AG04450 (cell line): ENCODE measurements at regions not wholly inside any gene's neighbourhood (a gene's known extent, or its start where the extent isn't known, plus 50 kb on each side); places are given as distances from the start of the nearest gene placed in this dataset.

Experiments used
- CTCF ChIA-PET: fragments of 300-600, 350-600 bp; formaldehyde crosslinking; extraction: SDS; loops from one replicate; lab custom pipeline; 2022; ENCODE audit warnings: antibody characterized with exemption, inconsistent platforms; lab: Charles Lee
- POLR2A ChIA-PET: fragments of 350-600 bp; formaldehyde crosslinking; extraction: SDS; loops from one replicate; lab custom pipeline; 2021; ENCODE audit warnings: antibody characterized with exemption, inconsistent platforms; lab: Yijun Ruan, JAX
- DNase-seq: peaks from one replicate; pipeline ENCODE4 v3.0.0-alpha.2; 2011; ENCODE audit warnings: low read depth, low spot score
- H3K27ac ChIP-seq: one replicate; pipeline ENCODE4 v1.5.1; 2012; ENCODE audit warnings: low read depth, low read length, control low read depth
- H3K27me3 ChIP-seq: one replicate; pipeline ENCODE4 v1.6.0; 2012; ENCODE audit warnings: low read length; ENCODE audit not compliant: control insufficient read depth, insufficient read depth
- H3K4me3 ChIP-seq: 2 replicates; pipeline ENCODE4 v1.5.1; 2011; ENCODE audit warnings: mild to moderate bottlenecking, low read depth, low read length, control low read depth
- H3K9me3 ChIP-seq: 2 replicates; pipeline ENCODE4 v1.5.1; 2012; ENCODE audit warnings: low read length; ENCODE audit not compliant: control insufficient read depth, insufficient read depth
- CTCF ChIP-seq: IDR thresholded peaks from 2 replicates; pipeline ENCODE4 v1.5.1; 2011; ENCODE audit warnings: low read depth, low read length, control low read depth, inconsistent platforms

DNA sequence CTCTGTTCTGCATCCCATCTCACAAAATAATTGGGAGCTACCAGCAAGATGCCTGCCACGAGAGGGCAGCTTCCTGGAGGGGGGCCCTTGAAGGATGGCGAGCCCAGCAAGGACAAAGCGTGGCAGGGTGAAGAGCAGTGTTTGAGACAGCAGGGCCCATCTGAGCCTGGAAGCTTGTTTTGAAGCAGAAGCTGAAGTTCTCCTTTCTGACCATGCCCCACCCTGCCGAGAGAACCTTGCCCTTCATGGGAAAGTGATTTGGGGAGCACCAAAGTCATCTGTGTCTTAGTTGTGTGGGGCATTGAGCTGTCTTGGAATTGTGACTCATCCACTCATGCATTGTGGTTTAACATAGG is 216.3 kb downstream of the BCL11A start:
- ChIA-PET POLR2A (no interaction called here), CTCF (interaction anchor here (0.6 to 1.7 kb wide), 3 partner anchors 180 to 213 kb away, joined by 3 to 10 read pairs (median 3); no protein-coding TSS in a partner anchor)
- Histone ChIP-seq H3K4me3 (no peak overlapping the region), H3K27me3 (no peaks in the 10 kb centered on the region), H3K27ac (no peak overlapping the region), H3K9me3 (no peaks in the 10 kb centered on the region)
- TF ChIP-seq CTCF, result peak; percentile 32
- DNase-seq, result no peak

DNA sequence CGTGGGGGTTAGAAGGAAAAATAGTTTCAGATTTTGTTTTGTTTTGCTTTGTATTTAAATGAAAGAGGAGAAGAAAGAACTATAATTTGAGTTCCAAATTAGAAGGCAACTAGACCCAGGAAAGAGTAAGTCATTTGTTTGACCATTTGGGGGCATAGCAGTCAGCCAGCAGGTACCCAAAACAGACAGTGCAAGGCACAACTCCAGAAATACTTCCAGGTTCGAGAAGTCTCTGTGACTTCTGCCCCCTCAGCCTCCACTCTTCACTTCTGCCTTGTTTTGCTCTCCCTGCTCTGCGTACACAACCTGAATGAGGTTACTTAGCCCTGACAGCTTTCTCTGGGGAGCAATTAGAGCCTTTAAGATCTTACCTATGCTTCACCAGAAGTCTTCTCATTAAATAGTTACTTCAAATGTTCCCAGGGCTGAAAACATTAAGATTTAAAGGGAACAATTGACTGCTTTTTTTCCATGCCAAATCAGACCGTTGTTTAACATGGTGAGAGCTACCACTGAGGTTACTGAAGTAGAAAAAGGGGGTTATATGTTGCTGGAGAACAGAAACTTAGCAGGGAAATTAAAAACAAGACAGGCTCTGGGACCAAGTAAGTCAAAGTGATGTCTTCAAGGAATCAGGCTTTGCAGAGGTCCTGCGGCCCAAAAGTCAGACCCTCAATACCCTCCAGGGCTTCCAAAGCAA is 216.9 kb downstream of the BCL11A start:
- no peaks in the 10 kb centered on the region for H3K9me3 ChIP-seq
- H3K4me3 ChIP-seq, result no peak overlapping the region
- no peak for TF ChIP-seq CTCF
- DNase-seq, result no peak
- CTCF ChIA-PET, result interaction anchor here (0.6 to 1.7 kb wide), 3 partner anchors 181 to 214 kb away, joined by 3 to 10 read pairs (median 3); no protein-coding TSS in a partner anchor
- no peak overlapping the region for H3K27ac ChIP-seq
- POLR2A ChIA-PET, result no interaction called here
- H3K27me3 ChIP-seq, result no peaks in the 10 kb centered on the region

DNA sequence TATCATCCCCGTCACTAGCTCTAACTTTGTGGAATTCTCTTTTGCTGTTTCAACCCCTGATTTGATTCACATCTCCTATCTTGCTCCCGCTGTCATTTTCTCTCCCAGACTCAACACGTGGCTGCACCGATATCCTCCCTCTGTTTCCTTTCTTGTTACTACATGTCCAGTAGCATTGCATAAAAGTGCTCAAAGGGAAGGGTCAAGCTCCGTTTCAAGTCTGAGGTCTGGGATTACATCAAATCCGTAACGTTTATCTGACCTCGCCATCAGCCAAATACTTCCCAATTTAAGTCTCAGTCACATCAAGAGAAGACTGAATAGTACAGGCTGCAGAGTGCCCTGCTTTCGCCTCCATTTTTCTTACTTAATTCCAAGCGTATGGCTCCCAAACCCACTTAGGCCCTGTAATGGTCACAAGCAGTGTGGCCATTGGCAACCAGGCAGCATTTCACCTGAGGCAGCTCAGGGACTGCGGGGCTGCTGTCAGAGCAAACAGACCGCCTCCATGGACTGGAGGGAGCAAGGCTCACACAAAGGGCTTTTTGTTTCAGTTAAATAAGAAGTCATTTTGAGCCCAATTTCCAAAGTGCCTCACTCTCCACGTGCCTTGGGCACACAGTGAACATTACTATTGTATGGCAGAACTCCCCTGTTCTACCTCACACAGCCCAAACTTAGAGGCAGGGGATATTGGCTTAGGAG is 217.8 kb downstream of the BCL11A start:
- H3K27ac ChIP-seq, result no peak overlapping the region
- H3K27me3 ChIP-seq, result no peaks in the 10 kb centered on the region
- no peak for DNase-seq
- TF ChIP-seq CTCF, result no peak
- ChIA-PET CTCF (no interaction called here), POLR2A (no interaction called here)
- no peak overlapping the region for H3K4me3 ChIP-seq
- no peaks in the 10 kb centered on the region for H3K9me3 ChIP-seq

DNA sequence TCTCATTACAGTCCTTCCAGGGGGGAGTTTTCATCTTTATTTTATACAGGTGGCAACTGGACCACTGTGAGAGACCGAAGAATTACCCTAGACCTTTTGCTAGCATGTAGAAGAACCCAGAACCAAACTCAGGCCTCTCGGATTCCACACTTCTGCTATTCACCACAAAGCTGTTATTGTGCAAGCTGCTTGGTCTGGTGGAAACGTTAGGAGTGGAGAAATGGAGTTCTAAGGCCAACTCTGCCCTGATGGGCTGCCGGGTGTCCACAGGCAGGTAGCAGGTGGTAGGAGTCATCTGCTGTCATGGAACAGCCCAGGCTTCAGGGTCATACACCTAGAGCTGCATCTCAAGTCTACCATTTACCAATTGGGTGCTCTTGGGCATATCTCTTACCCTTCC is 218.8 kb downstream of the BCL11A start:
- Histone ChIP-seq H3K4me3 (no peak overlapping the region), H3K9me3 (no peaks in the 10 kb centered on the region), H3K27ac (no peak overlapping the region), H3K27me3 (no peaks in the 10 kb centered on the region)
- no peak for DNase-seq
- no peak for TF ChIP-seq CTCF
- POLR2A ChIA-PET, result no interaction called here
- CTCF ChIA-PET, result no interaction called here

- TF ChIP-seq CTCF, result no peak
- CTCF ChIA-PET, result no interaction called here
- POLR2A ChIA-PET, result no interaction called here
- Histone ChIP-seq H3K27me3 (no peaks in the 10 kb centered on the region), H3K27ac (no peak overlapping the region), H3K9me3 (no peaks in the 10 kb centered on the region), H3K4me3 (no peak overlapping the region)
- DNase-seq, result no peak
Observed at GRCh38 chr2:60333264-60333663, 220.2 kb downstream of the BCL11A start.
